ENCODE measurements at regions not wholly inside any gene's neighbourhood (a gene's known extent, or its start where the extent isn't known, plus 50 kb on each side); places are given as distances from the start of the nearest gene placed in this dataset.

DNA sequence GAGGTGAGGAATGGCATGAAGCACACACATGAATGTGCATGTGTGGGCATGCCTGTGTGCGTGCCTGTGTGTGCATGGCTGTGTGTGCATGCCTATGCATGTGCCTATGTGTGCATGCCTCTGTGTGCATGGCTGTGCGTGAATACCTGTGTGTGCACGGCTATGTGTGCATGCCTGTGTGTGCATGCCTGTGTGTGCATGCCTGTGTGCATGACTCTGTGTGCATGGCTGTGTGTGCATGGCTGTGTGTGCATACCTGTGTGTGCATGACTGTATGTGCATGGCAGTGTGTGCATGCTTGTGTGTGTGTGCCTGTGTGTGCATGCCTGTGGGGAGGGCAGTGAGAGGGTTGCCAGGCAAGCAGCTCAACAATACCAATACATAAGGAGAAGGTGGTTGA lies 276.5 kb upstream of the ERCC4 start:
- TF ChIP-seq POLR2AphosphoS5 (IDR thresholded peaks at IDR 0.05; ENCODE audit: low read depth, low read length) (no peak), TAF1 (IDR thresholded peaks at IDR 0.05; ENCODE audit: borderline replicate concordance, low read depth, low read length) (no peak), POLR2A (IDR thresholded peaks at IDR 0.05; ENCODE audit: low read depth, low read length) (no peak)
